ENCODE measurements at regions not wholly inside any gene's neighbourhood (a gene's known extent, or its start where the extent isn't known, plus 50 kb on each side); places are given as distances from the start of the nearest gene placed in this dataset.

DNA sequence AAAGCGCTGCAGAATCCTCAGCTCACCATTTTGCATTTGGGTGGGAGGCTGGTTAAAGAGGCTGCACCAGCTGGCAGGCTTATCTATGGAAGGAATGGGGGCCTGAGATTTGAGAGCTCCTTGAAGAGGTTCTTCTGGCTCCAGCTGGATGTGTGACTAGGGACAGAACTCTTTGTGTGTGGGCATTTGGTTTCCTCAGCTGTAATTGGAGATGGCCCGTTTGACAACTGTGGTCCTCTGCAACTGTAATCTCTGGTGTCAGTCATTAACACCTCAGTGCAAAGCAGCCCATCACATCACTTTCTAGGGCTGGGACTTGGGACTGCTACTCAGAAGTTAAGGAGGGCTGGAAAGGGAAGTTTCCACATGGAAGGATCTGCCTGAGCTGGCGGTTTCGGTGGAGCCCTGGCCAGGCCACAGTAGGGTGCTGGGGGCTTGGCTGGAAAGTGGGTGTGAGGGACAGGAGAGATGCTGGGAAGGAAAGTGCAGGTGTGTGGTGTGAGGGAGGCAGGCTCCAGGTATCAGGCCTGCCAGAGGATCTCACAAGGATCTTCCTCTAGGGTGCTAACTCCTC lies 193.8 kb downstream of the GADD45G start:
- Histone ChIP-seq H3K36me3 (replicated peaks in 1 of 2; ENCODE audit: control insufficient read depth in 1 of 2, insufficient read depth in 2 of 2, low read length in 1 of 2) (no peaks in the 10 kb centered on the region), H3F3A (replicated peaks; ENCODE audit: insufficient read depth) (no peaks in the 10 kb centered on the region), H3K4me1 (ENCODE audit: control insufficient read depth in 1 of 2, insufficient read depth in 2 of 2, low read depth in 1 of 2, low read length in 1 of 2) (peaks cover 0 to 40% of the 10 kb centered on the region in 2 experiments; a peak in 1 of 4 replicates), H3K27ac (ENCODE audit: low read depth in 2 of 2, low read length in 1 of 2) (no peak overlapping the region), H4K20me1 (ENCODE audit: insufficient read depth) (no peaks in the 10 kb centered on the region), H3K9me3 (no peaks in the 10 kb centered on the region), H3K9me2 (no peaks in the 10 kb centered on the region), H3K4me3 (ENCODE audit: low read depth in 2 of 2, low read length in 1 of 2) (no peak overlapping the region), H3K9ac (no peak overlapping the region), H3K79me2 (ENCODE audit: insufficient read depth) (no peaks in the 10 kb centered on the region), H2AFZ (ENCODE audit: low read depth) (no peak overlapping the region), H3K4me2 (no peak overlapping the region), H3K27me3 (ENCODE audit: insufficient read depth) (no peaks in the 10 kb centered on the region)
- TF ChIP-seq POLR2AphosphoS5 (IDR thresholded peaks at IDR 0.05; ENCODE audit: low read depth, low read length) (no peak), JUND (IDR thresholded peaks at IDR 0.05) (no peak), GABPA (IDR thresholded peaks at IDR 0.05; ENCODE audit: low read depth) (no peak), RXRA (IDR thresholded peaks at IDR 0.05; ENCODE audit: borderline replicate concordance, low read depth) (no peak), TAF1 (IDR thresholded peaks at IDR 0.05; ENCODE audit: borderline replicate concordance, low read depth, low read length) (no peak), MEF2A (IDR thresholded peaks at IDR 0.05; ENCODE audit: borderline replicate concordance, low read depth) (no peak), ELF1 (IDR thresholded peaks at IDR 0.05) (no peak), SIN3A (IDR thresholded peaks at IDR 0.05; ENCODE audit: borderline replicate concordance, low read depth, low read length) (no peak), RCOR1 (IDR thresholded peaks at IDR 0.05; ENCODE audit: low read length) (no peak), EZH2phosphoT487 (IDR thresholded peaks at IDR 0.05; ENCODE audit: borderline replicate concordance, low read depth) (no peak), TCF12 (IDR thresholded peaks at IDR 0.05) (no peak), EP300 (IDR thresholded peaks at IDR 0.05; ENCODE audit: borderline replicate concordance in 1 of 2, low read depth in 1 of 2, low read length in 1 of 2) (no peak), NFIC (IDR thresholded peaks at IDR 0.05; ENCODE audit: borderline replicate concordance) (no peak), NRF1 (IDR thresholded peaks at IDR 0.05; ENCODE audit: low read depth, low read length) (no peak), FOXM1 (IDR thresholded peaks at IDR 0.05; ENCODE audit: low read depth) (no peak), YY1 (IDR thresholded peaks at IDR 0.05; ENCODE audit: low read depth) (no peak)
- TF ChIP-seq, protein P1, sequence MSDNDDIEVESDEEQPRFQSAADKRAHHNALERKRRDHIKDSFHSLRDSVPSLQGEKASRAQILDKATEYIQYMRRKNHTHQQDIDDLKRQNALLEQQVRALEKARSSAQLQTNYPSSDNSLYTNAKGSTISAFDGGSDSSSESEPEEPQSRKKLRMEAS (IDR thresholded peaks at IDR 0.05; ENCODE audit: low read depth): no peak
- TF ChIP-seq, protein P2, sequence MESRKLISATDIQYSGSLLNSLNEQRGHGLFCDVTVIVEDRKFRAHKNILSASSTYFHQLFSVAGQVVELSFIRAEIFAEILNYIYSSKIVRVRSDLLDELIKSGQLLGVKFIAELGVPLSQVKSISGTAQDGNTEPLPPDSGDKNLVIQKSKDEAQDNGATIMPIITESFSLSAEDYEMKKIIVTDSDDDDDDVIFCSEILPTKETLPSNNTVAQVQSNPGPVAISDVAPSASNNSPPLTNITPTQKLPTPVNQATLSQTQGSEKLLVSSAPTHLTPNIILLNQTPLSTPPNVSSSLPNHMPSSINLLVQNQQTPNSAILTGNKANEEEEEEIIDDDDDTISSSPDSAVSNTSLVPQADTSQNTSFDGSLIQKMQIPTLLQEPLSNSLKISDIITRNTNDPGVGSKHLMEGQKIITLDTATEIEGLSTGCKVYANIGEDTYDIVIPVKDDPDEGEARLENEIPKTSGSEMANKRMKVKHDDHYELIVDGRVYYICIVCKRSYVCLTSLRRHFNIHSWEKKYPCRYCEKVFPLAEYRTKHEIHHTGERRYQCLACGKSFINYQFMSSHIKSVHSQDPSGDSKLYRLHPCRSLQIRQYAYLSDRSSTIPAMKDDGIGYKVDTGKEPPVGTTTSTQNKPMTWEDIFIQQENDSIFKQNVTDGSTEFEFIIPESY (IDR thresholded peaks at IDR 0.05; ENCODE audit: borderline replicate concordance, low read depth): no peak
- TF ChIP-seq, protein P3, sequence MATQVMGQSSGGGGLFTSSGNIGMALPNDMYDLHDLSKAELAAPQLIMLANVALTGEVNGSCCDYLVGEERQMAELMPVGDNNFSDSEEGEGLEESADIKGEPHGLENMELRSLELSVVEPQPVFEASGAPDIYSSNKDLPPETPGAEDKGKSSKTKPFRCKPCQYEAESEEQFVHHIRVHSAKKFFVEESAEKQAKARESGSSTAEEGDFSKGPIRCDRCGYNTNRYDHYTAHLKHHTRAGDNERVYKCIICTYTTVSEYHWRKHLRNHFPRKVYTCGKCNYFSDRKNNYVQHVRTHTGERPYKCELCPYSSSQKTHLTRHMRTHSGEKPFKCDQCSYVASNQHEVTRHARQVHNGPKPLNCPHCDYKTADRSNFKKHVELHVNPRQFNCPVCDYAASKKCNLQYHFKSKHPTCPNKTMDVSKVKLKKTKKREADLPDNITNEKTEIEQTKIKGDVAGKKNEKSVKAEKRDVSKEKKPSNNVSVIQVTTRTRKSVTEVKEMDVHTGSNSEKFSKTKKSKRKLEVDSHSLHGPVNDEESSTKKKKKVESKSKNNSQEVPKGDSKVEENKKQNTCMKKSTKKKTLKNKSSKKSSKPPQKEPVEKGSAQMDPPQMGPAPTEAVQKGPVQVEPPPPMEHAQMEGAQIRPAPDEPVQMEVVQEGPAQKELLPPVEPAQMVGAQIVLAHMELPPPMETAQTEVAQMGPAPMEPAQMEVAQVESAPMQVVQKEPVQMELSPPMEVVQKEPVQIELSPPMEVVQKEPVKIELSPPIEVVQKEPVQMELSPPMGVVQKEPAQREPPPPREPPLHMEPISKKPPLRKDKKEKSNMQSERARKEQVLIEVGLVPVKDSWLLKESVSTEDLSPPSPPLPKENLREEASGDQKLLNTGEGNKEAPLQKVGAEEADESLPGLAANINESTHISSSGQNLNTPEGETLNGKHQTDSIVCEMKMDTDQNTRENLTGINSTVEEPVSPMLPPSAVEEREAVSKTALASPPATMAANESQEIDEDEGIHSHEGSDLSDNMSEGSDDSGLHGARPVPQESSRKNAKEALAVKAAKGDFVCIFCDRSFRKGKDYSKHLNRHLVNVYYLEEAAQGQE (IDR thresholded peaks at IDR 0.05; ENCODE audit: low read depth, low read length): no peak
- TF ChIP-seq, protein P4, sequence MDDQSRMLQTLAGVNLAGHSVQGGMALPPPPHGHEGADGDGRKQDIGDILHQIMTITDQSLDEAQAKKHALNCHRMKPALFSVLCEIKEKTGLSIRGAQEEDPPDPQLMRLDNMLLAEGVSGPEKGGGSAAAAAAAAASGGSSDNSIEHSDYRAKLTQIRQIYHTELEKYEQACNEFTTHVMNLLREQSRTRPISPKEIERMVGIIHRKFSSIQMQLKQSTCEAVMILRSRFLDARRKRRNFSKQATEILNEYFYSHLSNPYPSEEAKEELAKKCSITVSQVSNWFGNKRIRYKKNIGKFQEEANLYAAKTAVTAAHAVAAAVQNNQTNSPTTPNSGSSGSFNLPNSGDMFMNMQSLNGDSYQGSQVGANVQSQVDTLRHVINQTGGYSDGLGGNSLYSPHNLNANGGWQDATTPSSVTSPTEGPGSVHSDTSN (IDR thresholded peaks at IDR 0.05): no peak
- ChIA-PET CTCF (interaction anchor here (1.3 to 2.6 kb wide), 3 partner anchors 12 to 196 kb away, joined by 3 to 11 read pairs (median 8); no protein-coding TSS in a partner anchor), POLR2A (no interaction called here)
- 38% methylated on average over 4 of the region's 4 CpGs for WGBS (ENCODE audit: low lambda C conversion rate)
- no peak for DNase-seq

Measured in SK-N-SH (cell line).